ENCODE measurements at regions not wholly inside any gene's neighbourhood (a gene's known extent, or its start where the extent isn't known, plus 50 kb on each side); places are given as distances from the start of the nearest gene placed in this dataset.
A peak's percentile ranks its signal among the peaks of the same experiment; 100 is the strongest.
"Not testable (repeated sequence)": the region's sequence is repeated elsewhere in the genome, so short reads cannot be mapped to it uniquely, and the experiment has no call there.

DNA sequence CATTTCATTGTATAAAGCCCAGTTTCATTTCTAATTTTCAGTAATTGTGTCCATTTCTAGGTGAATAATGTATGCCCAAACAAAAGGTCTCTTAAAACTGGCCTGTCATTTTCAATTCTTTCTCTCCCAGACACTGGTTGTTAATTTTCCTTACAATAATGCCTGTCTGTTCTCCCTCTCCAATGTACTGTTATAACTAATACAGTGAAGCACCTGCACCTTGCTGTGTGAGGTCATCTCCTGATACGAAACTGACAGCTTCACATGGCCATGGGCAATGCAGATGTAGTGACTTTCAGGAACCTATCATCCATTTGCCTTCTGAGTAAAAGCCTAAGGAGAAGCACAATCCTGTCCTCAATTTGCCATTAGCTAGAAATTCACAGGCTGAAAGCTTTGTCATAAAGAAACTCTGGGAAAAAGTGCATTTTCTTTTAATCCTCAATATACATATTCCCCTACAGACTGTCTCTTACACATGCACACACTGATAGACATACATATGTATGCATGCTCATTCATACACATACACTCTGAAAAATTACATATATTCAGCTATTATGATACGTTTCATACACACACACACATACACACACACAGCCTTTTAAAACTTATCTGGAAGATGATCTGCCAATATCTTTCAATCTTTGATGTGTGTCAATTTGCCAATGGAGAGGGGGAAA, 1030.3 kb downstream of the TDRD15 start (continued):
- TF ChIP-seq, protein P1, sequence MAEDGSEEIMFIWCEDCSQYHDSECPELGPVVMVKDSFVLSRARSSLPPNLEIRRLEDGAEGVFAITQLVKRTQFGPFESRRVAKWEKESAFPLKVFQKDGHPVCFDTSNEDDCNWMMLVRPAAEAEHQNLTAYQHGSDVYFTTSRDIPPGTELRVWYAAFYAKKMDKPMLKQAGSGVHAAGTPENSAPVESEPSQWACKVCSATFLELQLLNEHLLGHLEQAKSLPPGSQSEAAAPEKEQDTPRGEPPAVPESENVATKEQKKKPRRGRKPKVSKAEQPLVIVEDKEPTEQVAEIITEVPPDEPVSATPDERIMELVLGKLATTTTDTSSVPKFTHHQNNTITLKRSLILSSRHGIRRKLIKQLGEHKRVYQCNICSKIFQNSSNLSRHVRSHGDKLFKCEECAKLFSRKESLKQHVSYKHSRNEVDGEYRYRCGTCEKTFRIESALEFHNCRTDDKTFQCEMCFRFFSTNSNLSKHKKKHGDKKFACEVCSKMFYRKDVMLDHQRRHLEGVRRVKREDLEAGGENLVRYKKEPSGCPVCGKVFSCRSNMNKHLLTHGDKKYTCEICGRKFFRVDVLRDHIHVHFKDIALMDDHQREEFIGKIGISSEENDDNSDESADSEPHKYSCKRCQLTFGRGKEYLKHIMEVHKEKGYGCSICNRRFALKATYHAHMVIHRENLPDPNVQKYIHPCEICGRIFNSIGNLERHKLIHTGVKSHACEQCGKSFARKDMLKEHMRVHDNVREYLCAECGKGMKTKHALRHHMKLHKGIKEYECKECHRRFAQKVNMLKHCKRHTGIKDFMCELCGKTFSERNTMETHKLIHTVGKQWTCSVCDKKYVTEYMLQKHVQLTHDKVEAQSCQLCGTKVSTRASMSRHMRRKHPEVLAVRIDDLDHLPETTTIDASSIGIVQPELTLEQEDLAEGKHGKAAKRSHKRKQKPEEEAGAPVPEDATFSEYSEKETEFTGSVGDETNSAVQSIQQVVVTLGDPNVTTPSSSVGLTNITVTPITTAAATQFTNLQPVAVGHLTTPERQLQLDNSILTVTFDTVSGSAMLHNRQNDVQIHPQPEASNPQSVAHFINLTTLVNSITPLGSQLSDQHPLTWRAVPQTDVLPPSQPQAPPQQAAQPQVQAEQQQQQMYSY (CRISPR knock-in tag; IDR thresholded peaks at IDR 0.05) = no peak
- TF ChIP-seq ZNF317 (CRISPR knock-in tag; IDR thresholded peaks at IDR 0.05; ENCODE audit: borderline replicate concordance, low read depth) (no peak), GTF2I (CRISPR knock-in tag; conservative IDR thresholded peaks at IDR 0.05) (no peak)

DNA sequence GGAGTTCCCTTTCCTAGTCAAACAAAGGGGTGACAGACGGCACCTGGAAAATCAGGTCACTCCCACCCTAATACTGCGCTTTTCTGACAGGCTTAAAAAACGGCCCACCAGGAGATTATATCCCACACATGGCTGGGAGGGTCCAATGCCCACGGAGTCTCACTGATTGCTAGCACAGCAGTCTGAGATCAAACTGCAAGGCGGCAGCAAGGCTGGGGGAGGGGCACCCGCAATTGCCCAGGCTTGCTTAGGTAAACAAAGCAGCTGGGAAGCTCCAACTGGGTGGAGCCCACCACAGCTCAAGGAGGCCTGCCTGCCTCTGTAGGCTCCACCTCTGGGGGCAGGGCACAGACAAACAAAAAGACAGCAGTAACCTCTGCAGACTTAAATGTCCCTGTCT, 1032.9 kb downstream of the TDRD15 start:
- CTCF ChIA-PET; H3K27me3 Mint-ChIP-seq (ENCODE audit: low read depth); H3K4me1 Mint-ChIP-seq; H3K27ac Mint-ChIP-seq; ATAC-seq; POLR2A ChIA-PET; H3K4me3 Mint-ChIP-seq: not testable (repeated sequence)
- peaks cover 25% of the 10 kb centered on the region for H3K36me3 Mint-ChIP-seq
- H3K9me3 Mint-ChIP-seq = peaks cover 33% of the 10 kb centered on the region
- DNase-seq (ENCODE audit: low spot score) = peak; percentile 24

DNA sequence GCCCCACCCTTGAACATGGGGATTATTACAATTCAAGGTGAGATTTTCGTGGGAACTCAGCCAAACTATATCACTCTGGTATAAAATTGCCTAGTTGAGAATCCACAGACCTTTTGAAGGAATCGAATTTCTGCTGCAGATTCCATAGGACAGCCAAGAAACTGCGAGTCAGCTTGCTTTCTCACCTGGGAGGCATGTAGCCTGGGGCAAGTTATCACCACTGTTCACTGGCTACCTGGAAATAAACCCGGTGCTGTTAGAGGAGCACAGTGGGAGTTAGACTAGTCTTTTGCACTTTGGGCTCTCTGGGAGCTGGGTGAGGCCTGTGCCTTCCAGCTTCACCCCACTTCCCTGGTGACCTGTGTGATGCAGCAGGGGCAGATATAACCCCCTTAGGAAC, 1043.5 kb downstream of the TDRD15 start:
- peak; percentile 44 for ATAC-seq
- ChIA-PET POLR2A (no interaction called here), CTCF (no interaction called here)
- no peak overlapping the region for H3K27ac Mint-ChIP-seq
- TF ChIP-seq ZNF138 (CRISPR knock-in tag; conservative IDR thresholded peaks at IDR 0.05) = no peak
- TF ChIP-seq, protein P2, sequence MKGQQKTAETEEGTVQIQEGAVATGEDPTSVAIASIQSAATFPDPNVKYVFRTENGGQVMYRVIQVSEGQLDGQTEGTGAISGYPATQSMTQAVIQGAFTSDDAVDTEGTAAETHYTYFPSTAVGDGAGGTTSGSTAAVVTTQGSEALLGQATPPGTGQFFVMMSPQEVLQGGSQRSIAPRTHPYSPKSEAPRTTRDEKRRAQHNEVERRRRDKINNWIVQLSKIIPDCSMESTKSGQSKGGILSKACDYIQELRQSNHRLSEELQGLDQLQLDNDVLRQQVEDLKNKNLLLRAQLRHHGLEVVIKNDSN (CRISPR knock-in tag; IDR thresholded peaks at IDR 0.05) = no peak
- no peak for TF ChIP-seq ZNF423 (CRISPR knock-in tag; IDR thresholded peaks at IDR 0.05)
- no peak for TF ChIP-seq FOXP1 (CRISPR knock-in tag; IDR thresholded peaks at IDR 0.05; ENCODE audit: borderline replicate concordance)
- TF ChIP-seq, protein P1 (CRISPR knock-in tag; IDR thresholded peaks at IDR 0.05) = no peak
- TF ChIP-seq PRRX2 (CRISPR knock-in tag; IDR thresholded peaks at IDR 0.05) = no peak
- no peak for TF ChIP-seq SMAD3 (CRISPR knock-in tag; IDR thresholded peaks at IDR 0.05; ENCODE audit: borderline replicate concordance)
- TF ChIP-seq, protein P3, sequence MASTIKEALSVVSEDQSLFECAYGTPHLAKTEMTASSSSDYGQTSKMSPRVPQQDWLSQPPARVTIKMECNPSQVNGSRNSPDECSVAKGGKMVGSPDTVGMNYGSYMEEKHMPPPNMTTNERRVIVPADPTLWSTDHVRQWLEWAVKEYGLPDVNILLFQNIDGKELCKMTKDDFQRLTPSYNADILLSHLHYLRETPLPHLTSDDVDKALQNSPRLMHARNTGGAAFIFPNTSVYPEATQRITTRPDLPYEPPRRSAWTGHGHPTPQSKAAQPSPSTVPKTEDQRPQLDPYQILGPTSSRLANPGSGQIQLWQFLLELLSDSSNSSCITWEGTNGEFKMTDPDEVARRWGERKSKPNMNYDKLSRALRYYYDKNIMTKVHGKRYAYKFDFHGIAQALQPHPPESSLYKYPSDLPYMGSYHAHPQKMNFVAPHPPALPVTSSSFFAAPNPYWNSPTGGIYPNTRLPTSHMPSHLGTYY (CRISPR knock-in tag; IDR thresholded peaks at IDR 0.05) = no peak
- TF ChIP-seq NR3C1 (CRISPR knock-in tag; conservative IDR thresholded peaks at IDR 0.05; ENCODE audit: low read depth) = no peak
- no peak for TF ChIP-seq HMGA2 (CRISPR knock-in tag; IDR thresholded peaks at IDR 0.05)
- TF ChIP-seq, protein P4, sequence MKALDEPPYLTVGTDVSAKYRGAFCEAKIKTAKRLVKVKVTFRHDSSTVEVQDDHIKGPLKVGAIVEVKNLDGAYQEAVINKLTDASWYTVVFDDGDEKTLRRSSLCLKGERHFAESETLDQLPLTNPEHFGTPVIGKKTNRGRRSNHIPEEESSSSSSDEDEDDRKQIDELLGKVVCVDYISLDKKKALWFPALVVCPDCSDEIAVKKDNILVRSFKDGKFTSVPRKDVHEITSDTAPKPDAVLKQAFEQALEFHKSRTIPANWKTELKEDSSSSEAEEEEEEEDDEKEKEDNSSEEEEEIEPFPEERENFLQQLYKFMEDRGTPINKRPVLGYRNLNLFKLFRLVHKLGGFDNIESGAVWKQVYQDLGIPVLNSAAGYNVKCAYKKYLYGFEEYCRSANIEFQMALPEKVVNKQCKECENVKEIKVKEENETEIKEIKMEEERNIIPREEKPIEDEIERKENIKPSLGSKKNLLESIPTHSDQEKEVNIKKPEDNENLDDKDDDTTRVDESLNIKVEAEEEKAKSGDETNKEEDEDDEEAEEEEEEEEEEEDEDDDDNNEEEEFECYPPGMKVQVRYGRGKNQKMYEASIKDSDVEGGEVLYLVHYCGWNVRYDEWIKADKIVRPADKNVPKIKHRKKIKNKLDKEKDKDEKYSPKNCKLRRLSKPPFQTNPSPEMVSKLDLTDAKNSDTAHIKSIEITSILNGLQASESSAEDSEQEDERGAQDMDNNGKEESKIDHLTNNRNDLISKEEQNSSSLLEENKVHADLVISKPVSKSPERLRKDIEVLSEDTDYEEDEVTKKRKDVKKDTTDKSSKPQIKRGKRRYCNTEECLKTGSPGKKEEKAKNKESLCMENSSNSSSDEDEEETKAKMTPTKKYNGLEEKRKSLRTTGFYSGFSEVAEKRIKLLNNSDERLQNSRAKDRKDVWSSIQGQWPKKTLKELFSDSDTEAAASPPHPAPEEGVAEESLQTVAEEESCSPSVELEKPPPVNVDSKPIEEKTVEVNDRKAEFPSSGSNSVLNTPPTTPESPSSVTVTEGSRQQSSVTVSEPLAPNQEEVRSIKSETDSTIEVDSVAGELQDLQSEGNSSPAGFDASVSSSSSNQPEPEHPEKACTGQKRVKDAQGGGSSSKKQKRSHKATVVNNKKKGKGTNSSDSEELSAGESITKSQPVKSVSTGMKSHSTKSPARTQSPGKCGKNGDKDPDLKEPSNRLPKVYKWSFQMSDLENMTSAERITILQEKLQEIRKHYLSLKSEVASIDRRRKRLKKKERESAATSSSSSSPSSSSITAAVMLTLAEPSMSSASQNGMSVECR (CRISPR knock-in tag; IDR thresholded peaks at IDR 0.05; ENCODE audit: borderline replicate concordance) = no peak
- no peaks in the 10 kb centered on the region; the same call in 1 of the 2 replicates for H3K27me3 Mint-ChIP-seq (ENCODE audit: low read depth)
- H3K4me1 Mint-ChIP-seq = peaks cover 20% of the 10 kb centered on the region
- H3K9me3 Mint-ChIP-seq = peaks cover 27% of the 10 kb centered on the region
- peaks cover 10% of the 10 kb centered on the region for H3K36me3 Mint-ChIP-seq
- DNase-seq (ENCODE audit: low spot score) = no peak
- no peak overlapping the region for H3K4me3 Mint-ChIP-seq

Measured in WTC11 (cell line).